Renal cortical epithelial cell (primary cell): ENCODE measurements at regions not wholly inside any gene's neighbourhood (a gene's known extent, or its start where the extent isn't known, plus 50 kb on each side); places are given as distances from the start of the nearest gene placed in this dataset.
"Not testable (repeated sequence)": the region's sequence is repeated elsewhere in the genome, so short reads cannot be mapped to it uniquely, and the experiment has no call there.

Experiments used
- DNase-seq: peaks from one replicate; pipeline ENCODE4 v3.0.0-alpha.2; 2011; ENCODE audit warnings: low read depth

GRCh38 chr7:16091701-16092310 is 329.5 kb downstream of the CRPPA start:
- DNase-seq = peak; percentile 26

- no peak for DNase-seq
Observed at GRCh38 chr7:16089801-16090200, 331.5 kb downstream of the CRPPA start.

GRCh38 chr7:16089191-16089590 is 332.1 kb downstream of the CRPPA start:
- DNase-seq = no peak

GRCh38 chr7:16086743-16087142 is 334.6 kb downstream of the CRPPA start:
- DNase-seq = no peak

- not testable (repeated sequence) for DNase-seq
Observed at GRCh38 chr7:16085780-16086179, 335.6 kb downstream of the CRPPA start.

GRCh38 chr7:16084875-16085274 is 336.5 kb downstream of the CRPPA start:
- no peak for DNase-seq

- DNase-seq = no peak
Observed at GRCh38 chr7:16084370-16084769, 337.0 kb downstream of the CRPPA start.

- DNase-seq = peak; percentile 72
Observed at GRCh38 chr7:16083931-16084330, 337.4 kb downstream of the CRPPA start.

- peak; percentile 13 for DNase-seq
Observed at GRCh38 chr7:16080131-16080530, 341.2 kb downstream of the CRPPA start.

GRCh38 chr7:16079723-16080122 is 341.6 kb downstream of the CRPPA start:
- DNase-seq = no peak

GRCh38 chr7:16078076-16078952 is 343.0 kb downstream of the CRPPA start:
- peak; percentile 78 for DNase-seq

GRCh38 chr7:16071246-16071857 is 350.0 kb downstream of the CRPPA start:
- peak; percentile 71 for DNase-seq

GRCh38 chr7:16070806-16071205 is 350.5 kb downstream of the CRPPA start:
- DNase-seq = no peak

GRCh38 chr7:16069998-16070397 is 351.3 kb downstream of the CRPPA start:
- no peak for DNase-seq

- no peak for DNase-seq
Observed at GRCh38 chr7:16068183-16068582, 353.2 kb downstream of the CRPPA start.

GRCh38 chr7:16067711-16068110 is 353.6 kb downstream of the CRPPA start:
- DNase-seq = no peak

- DNase-seq = peak; percentile 36
Observed at GRCh38 chr7:16066805-16067459, 354.4 kb downstream of the CRPPA start.

- DNase-seq = no peak
Observed at GRCh38 chr7:16065939-16066338, 355.4 kb downstream of the CRPPA start.

- peak; percentile 20 for DNase-seq
Observed at GRCh38 chr7:16063716-16064675, 357.3 kb downstream of the CRPPA start.

- DNase-seq = no peak
Observed at GRCh38 chr7:16063221-16063620, 358.1 kb downstream of the CRPPA start.

- peak; percentile 9 for DNase-seq
Observed at GRCh38 chr7:16062269-16062668, 359.1 kb downstream of the CRPPA start.
